HFFc6 (cell line): ENCODE measurements at regions not wholly inside any gene's neighbourhood (a gene's known extent, or its start where the extent isn't known, plus 50 kb on each side); places are given as distances from the start of the nearest gene placed in this dataset.

Experiments used
- DNase-seq: peaks from one replicate; pipeline ENCODE4 v3.0.0-alpha.2; 2018
- H3K27ac Mint-ChIP-seq: 2 replicates; pipeline ENCODE4 v1.8.0; 2020; ENCODE audit warnings: mild to moderate bottlenecking, mixed read lengths
- H3K27me3 Mint-ChIP-seq: 2 replicates; pipeline ENCODE4 v1.8.0; 2021; ENCODE audit warnings: mild to moderate bottlenecking, moderate library complexity, mixed read lengths; ENCODE audit not compliant: insufficient read depth
- H3K36me3 Mint-ChIP-seq: 2 replicates; pipeline ENCODE4 v1.8.0; 2021; ENCODE audit warnings: low read depth, mixed read lengths
- H3K4me1 Mint-ChIP-seq: 2 replicates; pipeline ENCODE4 v1.8.0; 2020; ENCODE audit warnings: low read depth, mixed read lengths
- H3K4me3 Mint-ChIP-seq: 2 replicates; pipeline ENCODE4 v1.8.0; 2020; ENCODE audit warnings: mild to moderate bottlenecking, moderate library complexity, mixed read lengths
- H3K9me3 Mint-ChIP-seq: 2 replicates; pipeline ENCODE4 v1.8.0; 2020; ENCODE audit warnings: mild to moderate bottlenecking, mixed read lengths
- CTCF ChIP-seq: fragments of 200-600 bp; sonication (generic); IDR thresholded peaks from 2 replicates; pipeline ENCODE4 v1.5.0; 2021; ENCODE audit warnings: antibody characterized with exemption, mild to moderate bottlenecking

DNA sequence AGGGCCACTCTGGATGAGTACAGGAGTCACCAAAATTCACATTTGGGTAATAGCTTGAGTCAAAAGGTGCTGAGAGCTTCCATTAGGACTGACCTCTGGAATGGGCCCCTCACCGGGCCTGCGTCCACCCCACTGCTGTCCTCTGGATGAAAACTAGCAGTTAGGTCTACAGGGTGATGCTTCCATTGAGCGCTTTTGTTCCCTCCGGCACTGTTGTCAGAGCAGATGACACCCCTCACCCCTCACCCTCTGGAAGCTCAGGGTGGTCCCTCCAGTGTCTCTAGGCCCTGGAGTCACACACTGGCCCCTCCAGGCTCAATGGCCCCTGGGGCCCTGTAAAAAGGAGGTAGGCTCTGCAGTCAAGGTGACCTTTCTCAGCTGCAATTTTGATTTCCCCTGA, 187.8 kb upstream of the GPR12 start:
- Mint-ChIP-seq H3K4me3 (no peak overlapping the region), H3K27ac (no peak overlapping the region)
- no peak for DNase-seq

GRCh38 chr13:26946684-26947343, 186.2 kb upstream of the GPR12 start:
- Mint-ChIP-seq H3K9me3 (no peaks in the 10 kb centered on the region), H3K36me3 (no peaks in the 10 kb centered on the region), H3K4me3 (no peak overlapping the region), H3K27me3 (peaks cover 9% of the 10 kb centered on the region), H3K27ac (no peak overlapping the region), H3K4me1 (peaks cover 13% of the 10 kb centered on the region)
- TF ChIP-seq CTCF: peak; percentile 84
- peak; percentile 50 for DNase-seq

More for the DNA sequence above, 187.8 kb upstream of the GPR12 start:
- H3K9me3 Mint-ChIP-seq: no peaks in the 10 kb centered on the region
- no peak for TF ChIP-seq CTCF
- peaks cover 6% of the 10 kb centered on the region; the same call in 1 of the 2 replicates for H3K4me1 Mint-ChIP-seq
- no peaks in the 10 kb centered on the region for H3K36me3 Mint-ChIP-seq
- peaks cover 13% of the 10 kb centered on the region for H3K27me3 Mint-ChIP-seq

GRCh38 chr13:26943748-26944147, 183.2 kb upstream of the GPR12 start:
- no peak for TF ChIP-seq CTCF
- H3K9me3 Mint-ChIP-seq: no peaks in the 10 kb centered on the region
- H3K27ac Mint-ChIP-seq: no peak overlapping the region
- DNase-seq: no peak
- H3K4me1 Mint-ChIP-seq: peaks cover 19% of the 10 kb centered on the region
- no peak overlapping the region for H3K4me3 Mint-ChIP-seq
- H3K27me3 Mint-ChIP-seq: peaks cover 18% of the 10 kb centered on the region
- no peaks in the 10 kb centered on the region for H3K36me3 Mint-ChIP-seq

DNA sequence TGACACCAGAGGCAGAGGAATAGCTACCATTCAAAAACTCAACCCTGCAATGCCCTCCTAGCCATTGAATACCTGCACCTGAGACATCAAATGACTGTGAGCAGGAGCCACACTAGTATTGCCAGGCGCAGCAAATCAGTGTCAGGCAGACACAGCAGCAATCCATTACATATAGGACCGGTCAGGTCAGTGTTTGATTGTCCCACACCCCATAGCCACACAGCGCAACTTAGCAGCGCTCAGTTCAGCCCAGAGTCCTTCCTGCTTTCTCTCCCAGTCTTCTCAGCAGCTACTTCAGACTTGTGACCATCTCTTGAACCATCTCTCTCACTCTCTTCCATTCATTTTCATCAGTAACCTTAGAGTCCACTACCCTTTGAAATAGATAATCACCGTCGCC, 181.6 kb upstream of the GPR12 start:
- no peak overlapping the region for H3K4me3 Mint-ChIP-seq
- peaks cover 19% of the 10 kb centered on the region for H3K4me1 Mint-ChIP-seq
- H3K27me3 Mint-ChIP-seq: peaks cover 24% of the 10 kb centered on the region
- no peak overlapping the region for H3K27ac Mint-ChIP-seq
- no peak for DNase-seq
- TF ChIP-seq CTCF: no peak
- no peaks in the 10 kb centered on the region for H3K36me3 Mint-ChIP-seq
- H3K9me3 Mint-ChIP-seq: no peaks in the 10 kb centered on the region

- Mint-ChIP-seq H3K9me3 (no peaks in the 10 kb centered on the region), H3K4me1 (peaks cover 19% of the 10 kb centered on the region), H3K36me3 (no peaks in the 10 kb centered on the region), H3K27me3 (peaks cover 23% of the 10 kb centered on the region), H3K27ac (no peak overlapping the region; the same call in 1 of the 2 replicates), H3K4me3 (peak overlapping the region; percentile 10; the same call in 1 of the 2 replicates)
- no peak for TF ChIP-seq CTCF
- DNase-seq: peak; percentile 85
Measured at GRCh38 chr13:26941345-26942174, 181.0 kb upstream of the GPR12 start.
